Mucosa of gallbladder (tissue), 1 donor: ENCODE measurements at regions not wholly inside any gene's neighbourhood (a gene's known extent, or its start where the extent isn't known, plus 50 kb on each side); places are given as distances from the start of the nearest gene placed in this dataset.
"Not testable (repeated sequence)": the region's sequence is repeated elsewhere in the genome, so short reads cannot be mapped to it uniquely, and the experiment has no call there.

ENCODE experiments used
- DNase-seq: peaks from one replicate; pipeline ENCODE4 v3.0.0-alpha.2; 2020; ENCODE audit warnings: low spot score
- donor health status: DM: no; HTN: no; CAD: no.

DNA sequence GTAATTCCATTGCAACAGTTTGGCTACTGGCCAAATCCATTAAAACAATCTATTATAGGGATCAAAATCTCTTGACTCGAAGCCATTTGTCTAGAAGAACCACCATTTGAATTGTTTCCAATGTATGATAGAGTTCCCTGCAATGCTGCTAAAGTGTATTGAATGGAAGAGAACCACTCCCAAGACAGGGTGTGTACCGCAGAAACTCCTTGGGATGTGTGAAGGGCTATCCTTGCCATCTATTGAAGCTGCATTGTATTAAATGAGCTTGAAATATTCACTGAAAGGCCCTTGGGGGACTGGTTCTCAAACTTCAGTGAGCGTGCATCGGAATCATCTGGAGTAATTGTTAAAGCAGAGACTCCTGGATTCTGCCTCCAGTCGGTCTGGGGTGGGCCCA is 260.4 kb upstream of the MEIS1 start:
- no peak for DNase-seq

DNA sequence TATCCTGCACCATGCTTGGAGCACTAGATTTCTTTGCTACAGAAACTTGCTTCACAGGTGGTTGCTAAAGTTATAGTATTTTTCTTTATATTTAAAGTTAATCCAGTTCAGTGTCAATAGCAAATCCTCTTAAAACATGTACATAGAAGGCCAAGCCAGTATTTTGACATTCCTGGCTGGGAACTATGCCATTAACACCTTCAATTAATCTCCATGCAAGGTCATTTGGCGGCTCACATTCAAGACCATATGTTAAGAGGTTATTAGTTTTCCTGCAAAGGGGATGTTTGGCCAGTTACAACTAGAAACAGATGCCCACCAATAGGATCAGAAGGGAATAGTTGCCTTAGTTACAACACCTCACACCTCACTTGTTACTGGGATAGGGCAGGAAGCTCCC is 261.3 kb upstream of the MEIS1 start:
- DNase-seq = no peak

DNA sequence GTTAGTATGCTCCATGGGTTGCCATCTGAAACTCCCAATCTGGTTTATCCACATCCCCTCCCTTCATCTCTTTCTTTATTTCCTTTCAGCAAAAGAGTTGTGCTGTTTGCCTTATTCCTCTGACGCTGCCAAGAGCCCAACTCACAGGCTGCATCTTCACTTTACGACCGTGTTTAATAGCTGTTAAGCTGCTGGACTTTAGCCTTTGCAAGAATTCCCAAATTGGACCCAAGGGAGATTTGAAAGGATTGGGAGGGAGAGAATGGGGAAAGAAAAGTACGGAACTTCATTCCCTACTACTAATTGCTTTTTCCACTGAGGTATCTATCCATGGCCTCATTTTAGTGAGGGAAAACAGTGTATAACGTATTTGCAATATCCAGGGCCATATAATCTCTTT is 263.4 kb upstream of the MEIS1 start:
- DNase-seq = no peak

DNA sequence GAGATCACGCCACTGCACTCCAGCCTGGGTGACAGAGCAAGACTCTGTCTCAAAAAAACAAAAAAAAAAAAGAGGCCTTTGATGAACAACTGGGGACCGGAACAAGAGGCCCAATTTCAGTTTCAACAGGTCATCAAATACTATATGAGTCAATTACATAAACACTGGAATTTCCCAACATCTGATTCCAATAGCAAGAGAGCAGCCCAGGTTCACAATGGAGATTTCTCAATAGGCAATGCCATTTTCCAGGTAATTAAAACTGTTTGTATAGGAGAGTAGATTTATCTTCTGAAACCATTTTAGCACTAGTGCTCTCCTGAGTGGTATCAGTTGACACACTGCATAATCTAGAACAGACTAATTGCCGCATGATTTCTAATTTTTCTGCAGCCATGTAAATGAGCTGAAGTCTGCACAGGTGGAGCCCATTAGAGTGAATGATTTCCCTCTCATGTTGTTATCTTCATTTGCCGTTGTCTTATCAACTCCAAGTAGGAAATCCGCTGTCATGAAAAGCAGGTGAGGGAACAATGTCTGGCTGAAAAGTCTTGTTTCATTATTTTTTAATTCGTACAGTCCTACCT is 264.1 kb upstream of the MEIS1 start:
- no peak for DNase-seq

DNA sequence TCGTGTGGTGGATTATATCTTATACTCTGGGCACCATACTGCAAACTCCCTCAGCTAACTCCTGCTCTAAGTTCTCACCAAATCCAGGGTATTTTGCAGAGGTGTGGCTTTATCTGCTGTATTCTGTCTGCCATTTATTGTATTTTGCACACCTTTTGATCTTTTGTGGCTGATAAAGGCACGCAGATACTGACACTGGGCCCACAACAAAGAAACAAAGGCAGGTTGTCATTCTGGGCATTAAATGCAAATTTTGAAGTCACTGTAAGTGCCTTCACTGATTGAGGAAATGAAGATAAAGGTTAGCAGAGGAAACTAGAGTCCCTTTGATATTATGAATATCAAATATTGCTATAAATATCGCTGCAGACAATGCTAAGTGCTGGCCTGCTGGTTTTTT is 265.8 kb upstream of the MEIS1 start:
- DNase-seq = no peak

DNA sequence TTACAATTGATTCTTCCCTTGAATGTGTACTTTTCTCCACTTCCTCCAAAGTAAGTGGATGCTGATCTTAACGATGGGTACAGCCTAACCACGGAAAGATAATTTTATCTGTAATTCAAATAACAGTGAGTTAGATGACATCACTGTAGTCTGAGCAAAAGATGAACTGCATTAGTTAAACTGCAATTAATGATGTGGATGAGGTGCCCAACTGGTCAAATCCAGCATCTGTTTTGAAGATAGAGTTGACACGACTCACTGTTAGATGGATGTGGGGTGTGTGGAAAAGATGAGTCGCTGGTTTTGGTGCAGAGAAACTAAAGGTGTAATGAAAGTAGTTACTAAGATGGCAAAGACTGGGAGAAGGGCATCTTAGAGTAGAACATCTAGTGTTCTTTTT is 270.5 kb upstream of the MEIS1 start:
- no peak for DNase-seq

DNA sequence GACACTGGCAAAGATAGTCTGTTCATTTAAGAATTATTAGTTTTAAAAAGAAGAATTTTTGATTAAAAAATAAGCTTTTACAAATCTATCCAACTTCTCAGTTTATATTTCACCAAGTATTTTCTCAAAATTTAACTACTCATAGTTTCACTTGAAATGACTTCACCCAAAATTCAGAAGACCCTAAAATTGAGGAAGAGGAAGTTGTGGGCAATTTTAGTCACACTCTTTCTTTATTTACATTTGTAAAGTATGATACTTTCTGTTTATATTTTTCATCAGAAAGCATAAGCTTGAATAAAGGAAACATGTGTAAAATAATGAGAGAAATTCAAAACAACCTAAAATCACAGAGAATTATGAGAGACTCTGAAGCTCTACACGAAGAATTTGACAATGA is 278.8 kb upstream of the MEIS1 start:
- DNase-seq = no peak

DNA sequence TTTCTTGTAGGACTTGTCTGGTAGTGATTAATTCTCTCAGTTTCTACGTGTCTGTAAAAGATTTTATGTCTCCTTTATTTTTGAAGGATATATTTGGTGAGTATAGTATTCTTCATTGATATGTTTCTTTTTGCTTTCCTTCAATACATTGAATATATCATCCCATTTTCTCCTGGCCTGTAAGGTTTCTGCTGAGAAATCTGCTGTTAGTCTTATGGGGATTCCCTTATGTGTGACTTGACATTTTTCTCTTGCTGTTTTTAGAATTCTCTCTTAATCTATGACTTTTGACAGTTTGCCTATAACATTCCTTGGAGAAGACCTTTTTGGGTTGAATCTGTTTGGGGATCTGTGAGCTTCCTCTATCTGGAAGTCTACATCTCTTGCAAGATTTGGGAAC is 281.0 kb upstream of the MEIS1 start:
- DNase-seq = no peak

DNA sequence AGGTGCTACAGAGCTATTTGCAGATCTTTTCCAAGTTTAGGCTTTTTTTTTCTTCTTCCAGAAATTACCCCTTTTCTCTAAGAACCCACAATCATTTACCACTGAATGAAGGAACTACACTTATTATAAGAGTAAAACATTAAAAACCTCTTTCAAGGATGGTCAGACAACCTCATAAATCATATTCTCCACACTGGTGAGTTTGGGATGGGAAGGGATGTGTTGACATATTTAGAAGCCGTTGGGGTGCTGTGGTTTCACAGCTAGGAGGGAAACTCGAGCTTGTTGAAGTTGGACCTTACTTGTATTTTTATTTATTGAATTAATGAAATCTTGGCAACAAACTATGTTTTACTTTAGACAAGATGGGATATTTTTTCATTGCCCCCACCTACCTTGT is 289.4 kb upstream of the MEIS1 start:
- DNase-seq = no peak

DNA sequence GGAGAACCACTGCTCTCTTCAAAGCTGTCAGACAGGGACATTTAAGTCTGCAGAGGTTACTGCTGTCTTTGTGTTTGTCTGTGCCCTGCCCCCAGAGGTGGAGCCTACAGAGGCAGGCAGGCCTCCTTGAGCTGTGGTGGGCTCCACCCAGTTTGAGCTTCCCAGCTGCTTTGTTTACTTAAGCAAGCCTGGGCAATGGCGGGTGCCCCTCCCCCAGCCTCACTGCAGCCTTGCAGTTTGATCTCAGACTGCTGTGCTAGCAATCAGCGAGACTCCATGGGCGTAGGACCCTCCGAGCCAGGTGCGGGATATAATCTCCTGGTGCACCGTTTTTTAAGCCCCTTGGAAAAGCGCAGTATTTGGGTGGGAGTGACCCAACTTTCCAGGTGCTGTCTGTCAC is 290.6 kb upstream of the MEIS1 start:
- DNase-seq = not testable (repeated sequence)

DNA sequence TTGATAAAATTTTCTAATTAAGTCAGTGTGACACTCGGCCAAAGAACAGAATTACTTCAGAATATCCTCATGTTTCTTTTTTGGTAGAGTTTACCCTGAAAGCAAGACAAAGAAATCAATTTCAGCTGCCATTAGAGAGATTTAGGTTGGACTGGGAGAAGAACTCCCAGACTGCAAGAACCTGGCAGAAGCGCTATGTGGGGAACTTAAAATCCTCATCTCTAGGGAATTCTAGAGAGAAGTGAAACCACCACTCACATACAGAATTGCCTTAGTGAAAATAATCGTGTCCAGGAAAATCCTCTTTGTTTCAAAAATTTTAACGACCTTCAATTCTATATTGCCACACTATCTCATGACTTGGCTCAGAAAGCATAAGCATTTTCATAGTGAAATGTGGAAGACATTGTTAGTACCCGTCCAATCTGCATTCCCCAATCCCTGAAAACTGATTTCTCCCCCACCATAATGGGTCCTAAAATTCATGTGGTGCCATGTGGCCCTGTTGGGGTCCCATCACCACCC is 297.3 kb upstream of the MEIS1 start:
- no peak for DNase-seq

DNA sequence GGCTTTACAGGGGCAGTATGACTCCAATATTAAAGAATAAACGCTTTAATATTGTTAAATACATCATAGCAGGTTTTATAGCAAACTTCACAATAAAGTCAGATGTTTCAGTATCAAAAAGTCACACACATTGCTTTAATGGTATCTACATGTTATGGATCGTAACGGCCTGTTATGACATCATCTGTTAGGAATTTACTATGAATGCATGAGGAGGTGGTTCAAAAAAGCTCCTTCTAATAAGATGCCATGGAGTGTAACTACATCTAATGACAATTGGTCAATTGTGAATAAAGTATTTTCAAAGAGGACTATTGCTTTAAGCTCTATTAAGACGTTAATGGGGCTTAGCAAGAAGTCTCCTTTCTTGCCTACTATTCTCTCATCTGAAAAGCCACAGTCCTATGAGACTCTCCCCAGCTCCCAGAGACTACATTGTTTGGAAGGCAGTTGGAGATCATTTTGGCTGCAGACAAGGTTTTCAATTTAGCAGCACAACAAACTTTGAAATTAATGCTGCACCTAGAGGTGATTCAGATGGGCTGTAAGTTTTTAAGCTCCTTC is 300.7 kb upstream of the MEIS1 start:
- no peak for DNase-seq

DNA sequence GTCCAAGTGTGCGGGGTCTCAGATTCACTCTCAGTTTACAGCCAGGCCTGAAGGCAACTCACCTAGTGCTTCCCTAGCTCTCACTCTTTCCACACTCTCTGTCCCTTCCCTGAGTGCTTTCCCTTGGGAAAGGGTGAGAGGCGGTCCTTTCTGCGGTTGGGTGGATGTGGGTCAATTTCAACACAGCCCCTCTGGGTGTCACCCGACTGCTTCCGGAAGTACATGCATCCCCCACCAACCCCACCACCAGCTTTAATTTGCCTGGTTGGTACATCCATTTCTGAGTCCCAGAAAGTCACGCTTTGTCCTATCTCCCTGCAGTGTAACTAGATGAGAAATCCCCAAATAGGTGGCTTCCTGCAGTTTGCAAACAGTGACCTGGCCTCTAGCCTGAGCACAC is 307.3 kb upstream of the MEIS1 start:
- DNase-seq = no peak

DNA sequence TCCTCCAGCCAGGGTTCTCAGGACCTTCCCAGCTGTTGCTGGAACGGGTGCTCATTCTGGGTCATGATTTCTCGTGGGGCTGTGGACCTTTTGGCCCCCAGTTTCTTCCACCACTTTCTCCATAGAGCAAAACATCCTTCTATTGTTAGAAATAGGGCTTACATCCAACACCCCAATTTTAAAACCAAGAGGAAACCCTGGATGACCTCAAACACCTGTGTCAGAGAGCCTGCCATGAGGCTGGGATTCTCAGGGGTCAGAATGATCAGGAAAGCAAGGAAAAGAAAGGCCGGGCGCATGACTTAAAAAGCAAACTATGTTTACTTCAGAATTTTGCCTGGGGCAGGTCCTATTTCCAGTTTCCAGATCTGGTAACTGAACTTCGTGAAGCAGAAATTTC is 307.9 kb upstream of the MEIS1 start:
- DNase-seq = no peak

DNA sequence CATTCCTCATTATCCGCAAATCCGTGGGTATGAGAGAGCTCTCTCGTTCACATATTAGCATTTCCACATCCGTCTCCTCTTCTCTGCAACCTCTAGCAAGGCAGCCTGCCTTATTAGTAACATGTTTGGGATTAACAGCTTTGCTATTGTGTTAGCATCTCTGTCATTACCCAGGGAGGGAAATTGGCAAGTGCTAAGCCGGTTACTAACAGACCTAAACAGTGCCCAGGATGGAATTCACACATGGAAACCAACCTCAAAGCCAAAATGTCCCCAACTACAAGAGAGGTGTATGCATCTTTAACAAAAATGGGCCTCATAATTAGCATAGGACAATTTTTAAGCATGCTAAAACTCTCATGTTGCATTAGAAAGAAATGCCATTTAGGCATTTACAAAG is 309.0 kb upstream of the MEIS1 start:
- DNase-seq = no peak

DNA sequence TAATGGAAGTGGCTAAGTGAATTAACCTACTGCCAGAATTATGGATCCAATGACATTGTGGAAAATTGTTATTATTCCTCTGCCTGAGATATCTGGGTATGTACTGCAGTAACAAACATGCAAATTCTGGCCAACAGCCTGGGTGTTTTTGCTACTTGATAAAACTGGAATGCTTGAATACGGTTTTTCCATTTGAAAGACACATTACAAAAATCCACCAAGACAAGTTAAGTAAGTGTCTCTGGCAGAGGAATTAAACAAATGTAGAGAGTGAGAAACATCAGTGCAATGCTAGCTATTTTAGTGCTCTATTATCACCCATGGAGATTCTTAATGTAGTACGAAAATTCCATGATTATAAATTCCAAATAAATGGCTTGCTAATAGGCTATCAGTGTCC is 312.4 kb upstream of the MEIS1 start:
- no peak for DNase-seq

DNA sequence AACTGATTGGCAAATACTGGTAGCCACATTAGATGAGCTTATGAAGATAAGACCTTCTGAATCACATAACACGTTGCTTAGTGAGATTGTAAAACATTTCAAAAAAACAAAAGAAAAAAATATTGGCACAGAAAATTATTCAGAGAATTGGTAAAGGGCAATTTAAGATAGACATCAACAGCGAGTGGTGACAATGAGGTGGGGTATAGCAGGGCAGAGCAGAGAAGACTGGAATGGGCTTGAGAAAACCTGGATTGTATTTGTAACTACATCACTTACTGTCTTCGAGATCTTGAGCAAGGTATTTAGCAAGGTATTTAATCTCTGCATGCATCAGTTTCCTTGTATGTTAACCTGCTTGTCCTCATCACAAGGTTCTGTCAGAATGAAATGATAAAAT is 313.0 kb upstream of the MEIS1 start:
- DNase-seq = no peak

DNA sequence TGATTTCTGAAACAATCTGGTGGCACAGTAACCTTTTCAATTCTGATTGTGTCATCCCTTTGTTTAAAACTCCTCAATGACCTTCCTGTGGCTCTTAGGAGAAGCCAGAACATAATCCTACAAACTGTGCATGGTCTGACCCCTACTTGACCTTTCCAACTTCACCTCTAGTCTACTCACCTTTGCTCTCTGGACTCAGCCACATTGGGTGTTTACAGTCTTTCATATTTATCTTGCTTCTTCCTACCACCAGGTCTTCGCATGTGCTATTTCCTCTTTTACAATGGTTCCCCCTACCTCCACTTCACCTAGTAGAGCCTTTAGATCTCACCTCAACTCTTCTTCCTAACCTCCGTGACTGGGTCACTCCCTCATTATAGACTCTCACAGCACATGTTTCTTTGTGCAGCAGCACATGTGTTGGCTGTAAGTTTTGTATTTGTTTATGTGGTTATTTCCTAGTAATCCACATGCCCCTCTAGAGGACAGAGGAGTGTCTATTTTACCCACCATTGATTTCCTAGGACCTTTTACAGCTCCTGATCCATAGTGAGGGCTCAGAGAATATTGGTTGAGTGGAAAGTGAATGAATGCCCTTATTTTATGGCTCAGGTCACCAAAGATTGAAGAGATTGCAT is 320.8 kb upstream of the MEIS1 start:
- DNase-seq = no peak

DNA sequence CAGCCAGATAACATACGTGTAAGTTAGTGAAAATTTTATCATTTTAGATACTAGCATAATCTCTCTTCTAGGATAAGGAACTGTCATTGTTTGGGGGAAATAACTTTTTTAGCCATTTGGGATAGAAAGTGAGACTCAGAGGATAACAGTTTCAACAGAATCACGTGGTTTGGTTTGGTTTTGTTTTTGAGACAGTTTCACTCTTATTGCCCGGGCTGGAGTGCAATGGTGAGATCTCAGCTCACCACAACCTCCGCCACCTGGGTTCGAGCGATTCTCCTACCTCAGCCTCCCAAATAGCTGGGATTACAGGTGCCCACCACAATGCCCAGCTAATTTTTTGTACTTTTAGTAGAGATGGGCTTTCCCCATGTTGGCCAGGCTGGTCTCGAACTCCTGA is 323.2 kb upstream of the MEIS1 start:
- DNase-seq = no peak

DNA sequence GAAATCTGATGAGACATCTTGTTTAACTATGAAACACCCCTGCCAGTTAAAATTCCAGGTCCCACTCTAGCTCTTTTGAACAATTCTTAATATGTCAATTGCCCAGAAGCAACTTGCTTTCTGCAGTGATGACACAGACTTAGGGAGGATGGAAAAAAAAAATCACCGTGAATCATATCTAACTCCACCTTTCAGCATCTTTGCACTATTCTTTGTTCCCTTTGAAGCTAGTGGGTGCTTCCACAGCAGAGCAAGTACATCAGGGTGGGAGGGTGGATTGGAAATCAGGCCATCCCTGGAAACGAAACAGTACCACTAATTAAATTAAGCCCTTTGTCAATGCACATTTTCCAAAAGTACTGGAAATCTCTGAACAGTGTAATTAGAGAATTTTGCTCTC is 324.3 kb upstream of the MEIS1 start:
- DNase-seq = no peak

DNA sequence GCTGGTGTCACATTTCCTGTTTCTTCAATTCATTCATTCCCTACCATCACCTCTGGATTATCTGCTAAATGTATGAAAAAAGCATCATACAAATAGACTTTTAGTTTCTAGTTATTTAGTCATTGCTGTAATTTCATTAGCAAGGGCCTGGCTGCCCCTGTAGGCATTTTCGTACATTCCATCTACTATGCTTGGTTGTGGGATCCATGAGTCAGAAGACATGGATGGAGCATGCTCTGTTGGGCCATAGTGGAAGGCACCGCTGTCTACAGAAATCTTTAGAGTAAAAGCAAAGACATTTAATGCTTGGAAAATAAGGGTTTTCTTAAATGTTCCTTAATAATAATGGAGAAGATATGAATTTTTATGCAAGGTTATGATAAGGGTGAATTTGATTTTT is 324.8 kb upstream of the MEIS1 start:
- DNase-seq = no peak

DNA sequence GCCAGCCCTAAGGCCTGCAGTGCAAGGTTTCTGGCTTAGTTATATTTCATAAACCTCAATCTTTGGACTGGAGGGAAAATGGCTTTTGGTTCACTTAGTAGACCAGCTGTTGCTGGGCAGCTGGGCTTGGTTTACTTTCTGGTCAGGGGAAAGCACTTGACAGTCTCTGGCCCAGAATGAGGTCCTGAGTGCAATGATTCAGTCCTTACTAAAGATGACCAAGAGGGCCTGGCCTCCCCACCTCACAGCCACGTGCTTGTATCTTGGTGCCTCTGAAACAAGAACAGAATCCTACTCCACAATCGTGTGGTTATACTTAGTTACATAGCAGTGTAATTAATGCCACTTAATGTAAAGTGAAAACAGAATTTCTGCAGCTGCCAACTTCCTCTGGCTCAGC is 325.5 kb upstream of the MEIS1 start:
- no peak for DNase-seq

DNA sequence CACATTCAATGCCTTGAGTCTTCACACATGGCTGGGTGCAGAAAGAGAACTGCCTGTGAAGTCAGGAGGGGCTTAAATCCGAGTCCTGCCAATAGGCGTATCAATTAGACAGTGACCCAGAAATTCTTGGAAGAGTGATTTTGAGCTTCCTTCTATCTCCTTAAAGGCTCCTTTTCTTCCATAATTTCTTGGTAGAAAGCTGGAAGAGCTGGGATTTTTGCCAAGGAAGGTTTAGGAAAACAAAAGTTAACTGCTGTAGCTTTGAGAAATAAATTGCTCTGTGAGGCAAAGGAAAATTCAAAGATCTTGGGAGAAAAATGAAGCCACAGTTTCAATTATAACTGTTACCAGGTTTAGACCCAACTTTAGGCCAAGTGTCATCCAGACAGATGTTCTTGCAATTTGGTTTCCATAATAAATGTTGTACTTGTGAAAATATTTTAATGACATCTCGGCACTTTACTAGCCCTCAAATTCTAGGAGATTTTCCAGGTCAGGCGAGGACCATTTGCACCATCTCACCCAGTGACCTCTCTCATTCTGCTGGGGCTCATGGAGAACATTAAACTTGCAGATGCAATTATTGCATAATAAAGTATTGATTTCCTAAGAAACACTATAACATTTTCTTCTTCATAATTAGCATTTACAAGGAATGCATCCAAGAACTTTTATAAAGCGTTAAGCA is 329.7 kb upstream of the MEIS1 start:
- no peak for DNase-seq
